ENCODE measurements at regions not wholly inside any gene's neighbourhood (a gene's known extent, or its start where the extent isn't known, plus 50 kb on each side); places are given as distances from the start of the nearest gene placed in this dataset.

- TF ChIP-seq CTCF (IDR thresholded peaks at IDR 0.05; ENCODE audit: low read depth, low read length, poor library complexity, severe bottlenecking) (no peak), EZH2phosphoT487 (IDR thresholded peaks at IDR 0.05; ENCODE audit: borderline replicate concordance, low read length) (no peak)
Measured at GRCh38 chr2:100699131-100699530, 120.8 kb upstream of the NPAS2 start.
